Kidney glomerular epithelial cell (primary cell): ENCODE measurements at regions not wholly inside any gene's neighbourhood (a gene's known extent, or its start where the extent isn't known, plus 50 kb on each side); places are given as distances from the start of the nearest gene placed in this dataset.
A peak's percentile ranks its signal among the peaks of the same experiment; 100 is the strongest.

ENCODE experiments used
- DNase-seq: peaks from one replicate; lab custom pipeline; 2025; lab: John Stamatoyannopoulos, UW

GRCh38 chr10:90125456-90126255 is 424.3 kb downstream of the KIF20B start:
- no peak for DNase-seq

- DNase-seq: no peak
Measured at GRCh38 chr10:90126256-90126595, 424.8 kb downstream of the KIF20B start.

- DNase-seq: no peak
Measured at GRCh38 chr10:90130321-90131086, 429.1 kb downstream of the KIF20B start.

GRCh38 chr10:90133606-90134005 is 432.2 kb downstream of the KIF20B start:
- DNase-seq: no peak

- DNase-seq: no peak
Measured at GRCh38 chr10:90136731-90137316, 435.4 kb downstream of the KIF20B start.

- no peak for DNase-seq
Measured at GRCh38 chr10:90138844-90139243, 437.5 kb downstream of the KIF20B start.

- no peak for DNase-seq
Measured at GRCh38 chr10:90141791-90142190, 440.4 kb downstream of the KIF20B start.

GRCh38 chr10:90143937-90144336 is 442.5 kb downstream of the KIF20B start:
- DNase-seq: no peak

GRCh38 chr10:90148116-90148855 is 446.9 kb downstream of the KIF20B start:
- peak; percentile 30 for DNase-seq

GRCh38 chr10:90149563-90149962 is 448.2 kb downstream of the KIF20B start:
- DNase-seq: no peak

GRCh38 chr10:90162271-90162853 is 461.0 kb downstream of the KIF20B start:
- DNase-seq: no peak

GRCh38 chr10:90167174-90168064 is 466.0 kb downstream of the KIF20B start:
- DNase-seq: no peak

GRCh38 chr10:90168244-90168643 is 466.9 kb downstream of the KIF20B start:
- no peak for DNase-seq

GRCh38 chr10:90171014-90171722 is 469.8 kb downstream of the KIF20B start:
- no peak for DNase-seq

- DNase-seq: no peak
Measured at GRCh38 chr10:90174531-90174930, 473.1 kb downstream of the KIF20B start.

GRCh38 chr10:90175161-90175681 is 473.8 kb downstream of the KIF20B start:
- no peak for DNase-seq

GRCh38 chr10:90179696-90180407 is 478.5 kb downstream of the KIF20B start:
- DNase-seq: peak; percentile 8

- no peak for DNase-seq
Measured at GRCh38 chr10:90180886-90181691, 479.7 kb downstream of the KIF20B start.

- DNase-seq: no peak
Measured at GRCh38 chr10:90192825-90193224, 491.4 kb downstream of the KIF20B start.
